22Rv1 (cell line): ENCODE measurements at regions not wholly inside any gene's neighbourhood (a gene's known extent, or its start where the extent isn't known, plus 50 kb on each side); places are given as distances from the start of the nearest gene placed in this dataset.

ENCODE experiments used
- H3K27ac ChIP-seq: fragments of 450-650 bp; 2 replicates; pipeline ENCODE4 v1.5.1; 2017
- CTCF ChIP-seq: fragments of 450-650 bp; IDR thresholded peaks from 2 replicates; pipeline ENCODE4 v1.5.1; 2017; ENCODE audit warnings: mild to moderate bottlenecking
- ZFX ChIP-seq: fragments of 450-650 bp; IDR thresholded peaks from 2 replicates; pipeline ENCODE4 v1.6.1; 2017; ENCODE audit warnings: antibody characterized with exemption, borderline replicate concordance

GRCh38 chr2:60226191-60226590, 327.3 kb downstream of the BCL11A start:
- TF ChIP-seq CTCF (no peak), ZFX (no peak)

GRCh38 chr2:60223859-60224258, 329.6 kb downstream of the BCL11A start:
- no peak for TF ChIP-seq CTCF
- TF ChIP-seq ZFX, result no peak
- H3K27ac ChIP-seq, result no peak overlapping the region

More at GRCh38 chr2:60226191-60226590, 327.3 kb downstream of the BCL11A start:
- H3K27ac ChIP-seq, result no peak overlapping the region

GRCh38 chr2:60221098-60221497, 332.4 kb downstream of the BCL11A start:
- no peak for TF ChIP-seq CTCF
- no peak for TF ChIP-seq ZFX
- H3K27ac ChIP-seq, result no peak overlapping the region

GRCh38 chr2:60219536-60219935, 333.9 kb downstream of the BCL11A start:
- TF ChIP-seq CTCF, result no peak
- no peak for TF ChIP-seq ZFX
- H3K27ac ChIP-seq, result no peak overlapping the region

- TF ChIP-seq ZFX (no peak), CTCF (no peak)
These were observed 336.9 kb downstream of the BCL11A start for GRCh38 chr2:60216452-60216995.

GRCh38 chr2:60215386-60215901, 338.0 kb downstream of the BCL11A start:
- no peak for TF ChIP-seq CTCF
- no peak for TF ChIP-seq ZFX

More at GRCh38 chr2:60216452-60216995, 336.9 kb downstream of the BCL11A start:
- H3K27ac ChIP-seq, result no peak overlapping the region

GRCh38 chr2:60214626-60214875, 338.9 kb downstream of the BCL11A start:
- TF ChIP-seq CTCF (no peak), ZFX (no peak)

More at GRCh38 chr2:60215386-60215901, 338.0 kb downstream of the BCL11A start:
- H3K27ac ChIP-seq, result no peak overlapping the region

More at GRCh38 chr2:60214626-60214875, 338.9 kb downstream of the BCL11A start:
- H3K27ac ChIP-seq, result no peak overlapping the region
